ENCODE measurements at regions not wholly inside any gene's neighbourhood (a gene's known extent, or its start where the extent isn't known, plus 50 kb on each side); places are given as distances from the start of the nearest gene placed in this dataset.

DNA sequence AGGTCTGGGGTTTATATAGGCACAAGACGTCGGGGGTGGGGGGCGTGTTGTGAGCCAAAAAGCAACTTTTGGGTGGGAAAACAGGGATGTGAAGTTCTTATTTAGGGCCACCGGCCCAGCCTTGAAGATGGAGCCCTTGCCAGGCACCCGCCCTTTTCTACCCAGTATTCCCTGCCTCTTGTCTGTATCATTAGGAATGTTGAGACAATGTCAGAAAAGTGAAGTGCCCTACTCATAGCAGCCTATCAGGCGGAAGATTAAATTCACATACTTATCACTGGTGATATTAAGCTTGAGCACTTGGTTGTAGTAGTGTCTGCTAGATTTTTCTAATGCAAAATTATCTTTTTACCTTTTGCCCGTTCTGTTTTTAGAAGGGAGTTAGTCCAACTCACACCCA lies 293.5 kb downstream of the CDH10 start:
- CTCF ChIA-PET = no interaction called here
- Mint-ChIP-seq H3K27me3 (no peaks in the 10 kb centered on the region), H3K27ac (no peak overlapping the region), H3K4me1 (ENCODE audit: low read depth) (no peaks in the 10 kb centered on the region), H3K9me3 (peaks cover 9% of the 10 kb centered on the region), H3K36me3 (ENCODE audit: low read depth) (no peaks in the 10 kb centered on the region), H3K4me3 (no peak overlapping the region)
- POLR2A ChIA-PET = no interaction called here
- TF ChIP-seq, protein P1, sequence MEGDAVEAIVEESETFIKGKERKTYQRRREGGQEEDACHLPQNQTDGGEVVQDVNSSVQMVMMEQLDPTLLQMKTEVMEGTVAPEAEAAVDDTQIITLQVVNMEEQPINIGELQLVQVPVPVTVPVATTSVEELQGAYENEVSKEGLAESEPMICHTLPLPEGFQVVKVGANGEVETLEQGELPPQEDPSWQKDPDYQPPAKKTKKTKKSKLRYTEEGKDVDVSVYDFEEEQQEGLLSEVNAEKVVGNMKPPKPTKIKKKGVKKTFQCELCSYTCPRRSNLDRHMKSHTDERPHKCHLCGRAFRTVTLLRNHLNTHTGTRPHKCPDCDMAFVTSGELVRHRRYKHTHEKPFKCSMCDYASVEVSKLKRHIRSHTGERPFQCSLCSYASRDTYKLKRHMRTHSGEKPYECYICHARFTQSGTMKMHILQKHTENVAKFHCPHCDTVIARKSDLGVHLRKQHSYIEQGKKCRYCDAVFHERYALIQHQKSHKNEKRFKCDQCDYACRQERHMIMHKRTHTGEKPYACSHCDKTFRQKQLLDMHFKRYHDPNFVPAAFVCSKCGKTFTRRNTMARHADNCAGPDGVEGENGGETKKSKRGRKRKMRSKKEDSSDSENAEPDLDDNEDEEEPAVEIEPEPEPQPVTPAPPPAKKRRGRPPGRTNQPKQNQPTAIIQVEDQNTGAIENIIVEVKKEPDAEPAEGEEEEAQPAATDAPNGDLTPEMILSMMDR (IDR thresholded peaks at IDR 0.05) = no peak
- no peak for ATAC-seq
- DNase-seq = no peak
- intact Hi-C loops (cut with micrococcal nuclease) = no loop called here

DNA sequence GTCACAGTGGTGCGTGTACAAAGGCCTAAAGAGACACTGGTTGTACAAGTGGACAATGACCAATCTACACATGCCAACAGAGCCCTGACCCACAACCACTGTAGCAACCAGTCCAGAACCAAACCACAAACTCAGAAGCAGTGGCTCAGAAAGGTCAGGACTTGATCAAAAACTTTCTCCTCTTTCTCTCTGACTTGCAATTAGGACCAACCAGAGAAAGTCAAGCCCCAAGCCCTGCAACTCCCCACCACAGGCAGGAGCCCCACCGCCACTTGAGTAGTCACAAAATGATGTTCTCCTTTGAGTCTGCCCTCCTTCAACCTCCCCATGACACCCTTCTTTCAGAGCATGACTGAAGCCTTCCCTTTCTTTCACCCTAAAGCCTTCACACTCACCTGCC lies 291.8 kb downstream of the CDH10 start:
- TF ChIP-seq, protein P1 (IDR thresholded peaks at IDR 0.05) = no peak
- no peak overlapping the region for H3K27ac Mint-ChIP-seq
- no peaks in the 10 kb centered on the region for H3K36me3 Mint-ChIP-seq (ENCODE audit: low read depth)
- ChIA-PET CTCF (no interaction called here), POLR2A (no interaction called here)
- no peak overlapping the region for H3K4me3 Mint-ChIP-seq
- intact Hi-C loops (cut with micrococcal nuclease) = no loop called here
- H3K9me3 Mint-ChIP-seq = peaks cover 9% of the 10 kb centered on the region
- H3K4me1 Mint-ChIP-seq (ENCODE audit: low read depth) = no peaks in the 10 kb centered on the region
- ATAC-seq = no peak
- no peaks in the 10 kb centered on the region for H3K27me3 Mint-ChIP-seq
- DNase-seq = no peak

DNA sequence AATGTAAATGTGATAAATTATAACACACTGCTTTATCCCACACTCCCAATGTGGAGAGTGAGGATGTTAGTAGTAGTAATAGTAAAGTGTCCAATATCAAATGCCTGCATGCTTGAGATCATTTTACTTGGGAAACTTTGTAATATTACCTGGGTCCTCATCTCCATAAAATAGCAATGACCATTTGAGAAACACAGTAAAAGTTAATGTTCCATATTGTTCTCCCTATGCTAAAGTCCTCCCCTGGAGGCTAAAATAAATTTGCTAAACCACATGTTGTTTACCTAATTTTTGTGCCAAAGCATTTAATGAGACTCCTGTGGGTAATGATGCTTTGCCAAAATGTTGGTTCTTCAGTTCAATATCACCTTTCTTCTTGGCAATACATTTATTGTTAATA lies 291.2 kb downstream of the CDH10 start:
- Mint-ChIP-seq H3K4me3 (no peak overlapping the region), H3K36me3 (ENCODE audit: low read depth) (no peaks in the 10 kb centered on the region), H3K4me1 (ENCODE audit: low read depth) (no peaks in the 10 kb centered on the region), H3K27ac (no peak overlapping the region), H3K27me3 (no peaks in the 10 kb centered on the region), H3K9me3 (peaks cover 9% of the 10 kb centered on the region)
- intact Hi-C loops (cut with micrococcal nuclease) = no loop called here
- TF ChIP-seq, protein P1 (IDR thresholded peaks at IDR 0.05) = no peak
- ATAC-seq (no peak), DNase-seq (no peak)
- ChIA-PET CTCF (no interaction called here), POLR2A (no interaction called here)

DNA sequence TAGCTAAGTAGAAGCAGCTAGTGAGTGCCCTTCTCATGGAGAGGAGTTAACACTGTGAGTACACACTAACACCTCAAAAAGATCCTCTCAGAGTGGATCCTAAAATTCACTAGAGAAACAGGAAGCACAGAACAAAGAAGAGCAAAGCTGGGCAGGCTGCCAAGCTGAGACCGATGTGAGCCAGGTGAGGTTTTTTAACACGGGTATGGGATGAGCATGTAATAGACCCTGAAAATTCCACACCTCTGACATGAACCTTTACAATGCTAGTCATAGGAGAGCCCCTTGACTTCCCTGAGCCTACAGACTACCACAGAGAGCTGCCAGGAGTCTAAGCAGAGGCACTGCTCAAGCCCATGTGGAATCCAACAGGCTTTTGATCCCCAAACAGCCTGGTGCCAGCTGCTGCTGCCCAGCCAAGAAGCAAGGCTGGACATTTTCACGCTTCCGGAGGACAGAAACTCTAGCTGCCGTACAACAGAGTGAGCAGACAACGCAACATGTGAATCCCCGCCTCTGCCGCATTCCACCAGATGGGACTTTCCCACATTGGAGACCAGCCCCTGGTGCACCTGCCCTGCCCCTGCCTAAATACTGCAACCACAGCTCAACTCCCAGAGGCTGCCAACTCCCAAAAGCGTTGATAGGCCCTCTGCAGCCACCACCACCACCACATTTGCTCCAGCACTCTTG lies 280.8 kb downstream of the CDH10 start:
- TF ChIP-seq, protein P1 (IDR thresholded peaks at IDR 0.05) = no peak
- intact Hi-C loops (cut with micrococcal nuclease) = no loop called here
- DNase-seq = no peak
- Mint-ChIP-seq H3K36me3 (ENCODE audit: low read depth) (no peaks in the 10 kb centered on the region), H3K4me3 (no peak overlapping the region), H3K27me3 (no peaks in the 10 kb centered on the region), H3K27ac (no peak overlapping the region), H3K9me3 (peaks cover 7% of the 10 kb centered on the region), H3K4me1 (ENCODE audit: low read depth) (no peaks in the 10 kb centered on the region)
- CTCF ChIA-PET = interaction anchor here (0.6 kb wide), 1 partner anchor 1447 kb away, joined by 3 read pairs; no protein-coding TSS in a partner anchor
- no peak for ATAC-seq
- POLR2A ChIA-PET = no interaction called here

DNA sequence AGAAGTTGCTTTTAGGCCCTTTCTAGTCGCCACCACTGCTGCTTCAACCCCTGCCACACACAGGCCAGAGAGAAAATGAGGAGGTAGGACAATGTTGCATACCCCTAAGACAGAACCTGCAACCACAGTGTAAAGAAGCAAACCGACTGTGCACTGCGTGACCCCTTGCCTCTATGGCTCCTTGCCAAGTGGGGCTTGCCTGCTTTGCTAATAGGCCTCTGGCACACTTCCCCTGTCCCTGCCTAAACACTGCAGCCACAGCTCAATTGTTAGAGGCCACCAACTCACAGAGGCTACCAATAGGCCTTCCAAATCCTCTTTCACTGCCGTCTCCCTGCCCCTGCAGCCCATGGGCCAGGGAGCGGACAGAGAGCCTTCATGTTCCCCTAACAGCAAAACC lies 280.1 kb downstream of the CDH10 start:
- intact Hi-C loops (cut with micrococcal nuclease) = no loop called here
- Mint-ChIP-seq H3K9me3 (peaks cover 7% of the 10 kb centered on the region), H3K4me3 (no peak overlapping the region), H3K4me1 (ENCODE audit: low read depth) (no peaks in the 10 kb centered on the region), H3K27ac (no peak overlapping the region), H3K27me3 (no peaks in the 10 kb centered on the region), H3K36me3 (ENCODE audit: low read depth) (no peaks in the 10 kb centered on the region)
- ChIA-PET POLR2A (no interaction called here), CTCF (no interaction called here)
- TF ChIP-seq, protein P1 (IDR thresholded peaks at IDR 0.05) = no peak
- no peak for ATAC-seq
- no peak for DNase-seq
